HepG2 (cell line): ENCODE measurements at regions not wholly inside any gene's neighbourhood (a gene's known extent, or its start where the extent isn't known, plus 50 kb on each side); places are given as distances from the start of the nearest gene placed in this dataset.

Experiments used
- ATAC-seq: fragments of 200-7000 bp; cut with Tn5 transposase; 3 replicates; pipeline ENCODE4 v1.9.1; 2020; ENCODE audit warnings: mild to moderate bottlenecking, moderate library complexity
- BruUV-seq: library from RNA; stranded (reverse); fragments of 400-500 nt; replicated peaks from 2 replicates; lab custom pipeline; 2021; lab: Mats Ljungman, UMichigan
- CTCF ChIA-PET: fragments of 300-600 bp; formaldehyde crosslinking; extraction: SDS; loops from one replicate; lab custom pipeline; 2021; ENCODE audit warnings: low total read pairs, inconsistent platforms, low intra/inter-chr PET ratio; lab: Yijun Ruan, JAX
- POLR2A ChIA-PET: fragments of 350-600 bp; sonication (Branson Sonifier 250); formaldehyde crosslinking; loops from one replicate; lab custom pipeline; 2020; ENCODE audit warnings: antibody characterized with exemption, inconsistent platforms; lab: Yijun Ruan, JAX
- DNase-seq: peaks from one replicate; pipeline ENCODE4 v3.0.0-alpha.2; 2015; ENCODE audit warnings: low spot score
- FAIRE-seq: peaks from 3 replicates; lab custom pipeline; 2011; peaks lifted over from hg19 to GRCh38; lab: Jason Lieb, UNC
- H2AFZ ChIP-seq: one replicate; pipeline ENCODE4 v1.6.1; 2011; ENCODE audit warnings: low read length, inconsistent platforms
- H3K27ac ChIP-seq: fragments of 300-600 bp; 3 replicates; pipeline ENCODE4 v1.8.0; 2011; ENCODE audit warnings: mixed run types, mild to moderate bottlenecking, mixed read lengths, low read length, inconsistent platforms; ENCODE audit not compliant: insufficient read depth; ENCODE audit errors: extremely low read length
- H3K27me3 ChIP-seq, 2 experiments: fragments of 200-600 bp in 1 of 2; 2 replicates in 1 of 2; 3 replicates in 1 of 2; pipeline versions ENCODE4 v1.6.0 to v1.8.0; 2011; ENCODE audit warnings: low read length in 2 of 2, mild to moderate bottlenecking in 2 of 2, moderate library complexity in 2 of 2, inconsistent platforms in 1 of 2; ENCODE audit not compliant: insufficient read depth in 2 of 2, control insufficient read depth in 1 of 2
- H3K36me3 ChIP-seq, 2 experiments: fragments of 200-600 bp in 1 of 2; replicated peaks in 1 of 2; 2 replicates in 1 of 2; 3 replicates in 1 of 2; pipeline versions ENCODE4 v1.5.1 to v1.8.0; 2011; ENCODE audit warnings: low read length in 2 of 2, inconsistent platforms in 1 of 2; ENCODE audit not compliant: insufficient read depth in 2 of 2, control insufficient read depth in 1 of 2
- H3K4me1 ChIP-seq: 2 replicates; pipeline ENCODE4 v1.5.1; 2012; ENCODE audit warnings: low read length, inconsistent platforms; ENCODE audit not compliant: insufficient read depth
- H3K4me2 ChIP-seq: 2 replicates; pipeline ENCODE4 v1.6.0; 2011; ENCODE audit warnings: low read depth, low read length, inconsistent platforms
- H3K4me3 ChIP-seq, 3 experiments: fragments of 200-600 bp in 1 of 3; sonication (generic), shearing (Covaris generic) in 1 of 3; replicated peaks in 1 of 3; 2 replicates each; pipeline ENCODE4 v1.5.1; 2011 to 2016; ENCODE audit warnings: low read length in 3 of 3, inconsistent platforms in 2 of 3, low read depth in 2 of 3, mild to moderate bottlenecking in 2 of 3, control low read depth in 1 of 3, mixed read lengths in 1 of 3; ENCODE audit not compliant: insufficient read depth in 1 of 3
- H3K79me2 ChIP-seq: one replicate; pipeline ENCODE4 v1.6.1; 2011; ENCODE audit warnings: low read length, inconsistent platforms; ENCODE audit not compliant: insufficient read depth
- H3K9ac ChIP-seq: 2 replicates; pipeline ENCODE4 v1.6.0; 2011; ENCODE audit warnings: mild to moderate bottlenecking, low read depth, low read length, inconsistent platforms; ENCODE audit not compliant: insufficient read depth
- H3K9me3 ChIP-seq: 2 replicates; pipeline ENCODE4 v1.5.1; 2012; ENCODE audit warnings: mild to moderate bottlenecking, low read length
- H4K20me1 ChIP-seq: 2 replicates; pipeline ENCODE4 v1.6.0; 2011; ENCODE audit warnings: inconsistent platforms, mild to moderate bottlenecking, low read length, moderate library complexity; ENCODE audit not compliant: insufficient read depth
- HHEX ChIP-seq: IDR thresholded peaks from 2 replicates; pipeline ENCODE4 v1.6.1; 2016; ENCODE audit warnings: control low read depth
- KLF15 ChIP-seq: sonication (generic); formaldehyde crosslinking; IDR thresholded peaks from 2 replicates; pipeline ENCODE4 v1.8.1; 2023; ENCODE audit warnings: borderline replicate concordance, mild to moderate bottlenecking, inconsistent platforms, missing genetic modification reagents, mixed read lengths
- MEF2D ChIP-seq: sonication (generic); formaldehyde crosslinking; IDR thresholded peaks from 2 replicates; pipeline ENCODE4 v1.5.1; 2020; ENCODE audit warnings: mild to moderate bottlenecking, missing genetic modification reagents
- MTERF4 ChIP-seq: sonication (generic); formaldehyde crosslinking; IDR thresholded peaks from 2 replicates; pipeline ENCODE4 v1.8.0; 2023; ENCODE audit warnings: mild to moderate bottlenecking, missing genetic modification reagents
- MYC ChIP-seq: sonication (generic); formaldehyde crosslinking; IDR thresholded peaks from 2 replicates; pipeline ENCODE4 v1.9.0; 2021; ENCODE audit warnings: missing genetic modification reagents, borderline replicate concordance
- NRL ChIP-seq: sonication (generic); formaldehyde crosslinking; IDR thresholded peaks from 2 replicates; pipeline ENCODE4 v1.5.0; 2020; ENCODE audit warnings: missing genetic modification reagents, mild to moderate bottlenecking, moderate library complexity, borderline replicate concordance
- RFX3 ChIP-seq: IDR thresholded peaks from 2 replicates; pipeline ENCODE4 v1.6.1; 2016; ENCODE audit warnings: missing biosample characterization, missing genetic modification reagents
- STAG1 ChIP-seq: sonication (generic); formaldehyde crosslinking; IDR thresholded peaks from 2 replicates; pipeline ENCODE4 v1.4.0; 2020; ENCODE audit warnings: missing genetic modification reagents
- TFDP2 ChIP-seq: sonication (generic); formaldehyde crosslinking; IDR thresholded peaks from 2 replicates; pipeline ENCODE4 v1.4.0; 2020; ENCODE audit warnings: missing genetic modification reagents
- TGIF2 ChIP-seq: IDR thresholded peaks from 2 replicates; pipeline ENCODE4 v1.6.1; 2016; ENCODE audit warnings: control low read depth, missing compliant biosample characterization
- ZNF180 ChIP-seq: sonication (generic); formaldehyde crosslinking; IDR thresholded peaks from 2 replicates; pipeline ENCODE4 v1.4.0; 2020; ENCODE audit warnings: low read depth, missing genetic modification reagents, borderline replicate concordance
- ZNF670 ChIP-seq: sonication (generic); formaldehyde crosslinking; IDR thresholded peaks from 2 replicates; pipeline ENCODE4 v1.8.0; 2022; ENCODE audit warnings: mild to moderate bottlenecking, missing genetic modification reagents, borderline replicate concordance
- ZNF773 ChIP-seq: sonication (generic); formaldehyde crosslinking; IDR thresholded peaks from 2 replicates; pipeline ENCODE4 v1.4.0; 2020; ENCODE audit warnings: missing genetic modification reagents, borderline replicate concordance
- ZNF784 ChIP-seq: sonication (generic); formaldehyde crosslinking; IDR thresholded peaks from 2 replicates; pipeline ENCODE4 v1.5.1; 2020; ENCODE audit warnings: missing genetic modification reagents, mild to moderate bottlenecking, borderline replicate concordance
- ZSCAN29 ChIP-seq: sonication (generic); formaldehyde crosslinking; conservative IDR thresholded peaks from 2 replicates; pipeline ENCODE4 v1.4.0; 2020; ENCODE audit warnings: mild to moderate bottlenecking, missing genetic modification reagents
- in situ Hi-C: cut with HindIII; loops from 2 replicates; pipeline ENCODE4 v1.10.0; 2017; ENCODE audit warnings: low pct_unique_long_range_greater_than_20kb; ENCODE audit not compliant: extremely low pct_ligation_motif_present
- intact Hi-C: fragments of 100-400 bp; cut with micrococcal nuclease; formaldehyde crosslinking; loops from one replicate; pipeline ENCODE4 v1.10.0; 2022; ENCODE audit not compliant: unreplicated experiment

GRCh38 chr6:91822581-91822980 lies 1235.7 kb upstream of the MAP3K7 start:
- FAIRE-seq (no peak), ATAC-seq (no peak), DNase-seq (no peak)
- intact Hi-C loops, result no loop called here
- in situ Hi-C loops, result no loop called here
- no peak overlapping the region for H2AFZ ChIP-seq
- H3K9me3 ChIP-seq, result no peaks in the 10 kb centered on the region
- no peaks in the 10 kb centered on the region for H4K20me1 ChIP-seq
- CTCF ChIA-PET, result no interaction called here
- H3K27me3 ChIP-seq, result no peaks in the 10 kb centered on the region
- H3K4me2 ChIP-seq, result no peak overlapping the region
- H3K27ac ChIP-seq, result no peak overlapping the region
- no peaks in the 10 kb centered on the region for H3K36me3 ChIP-seq
- H3K4me1 ChIP-seq, result no peaks in the 10 kb centered on the region
- H3K9ac ChIP-seq, result no peak overlapping the region
- POLR2A ChIA-PET, result no interaction called here
- BruUV-seq, result no TSS peak
- no peaks in the 10 kb centered on the region for H3K79me2 ChIP-seq
- TF ChIP-seq ZNF773 (CRISPR knock-in tag) (no peak), ZNF784 (CRISPR knock-in tag) (no peak), NRL (CRISPR knock-in tag) (no peak), STAG1 (no peak), RFX3 (no peak), ZNF180 (CRISPR knock-in tag) (no peak), ZSCAN29 (CRISPR knock-in tag) (no peak), TFDP2 (CRISPR knock-in tag) (no peak), MYC (CRISPR knock-in tag) (no peak), TGIF2 (CRISPR knock-in tag) (no peak), HHEX (CRISPR knock-in tag) (no peak), ZNF670 (CRISPR knock-in tag) (no peak), MEF2D (CRISPR knock-in tag) (no peak), MTERF4 (no peak), KLF15 (CRISPR knock-in tag) (no peak)
- no peak overlapping the region for H3K4me3 ChIP-seq
